Mucosa of rectum (tissue), 2 donors: ENCODE measurements at regions not wholly inside any gene's neighbourhood (a gene's known extent, or its start where the extent isn't known, plus 50 kb on each side); places are given as distances from the start of the nearest gene placed in this dataset.

ENCODE experiments used
- H3K27ac ChIP-seq, 2 donors: one replicate each; pipeline ENCODE4 v1.7.0; 2013; ENCODE audit warnings: inconsistent platforms in 2 of 2, low read depth in 2 of 2, low read length in 2 of 2
- H3K27me3 ChIP-seq, 2 donors: one replicate each; pipeline ENCODE4 v1.7.0; 2013; ENCODE audit warnings: low read length in 2 of 2; ENCODE audit not compliant: control insufficient read depth in 2 of 2, insufficient read depth in 2 of 2
- H3K36me3 ChIP-seq, 2 donors: one replicate each; pipeline ENCODE4 v1.7.0; 2013; ENCODE audit warnings: low read length in 2 of 2; ENCODE audit not compliant: control insufficient read depth in 2 of 2, insufficient read depth in 2 of 2
- H3K4me1 ChIP-seq, 2 donors: one replicate each; pipeline ENCODE4 v1.7.0; 2013; ENCODE audit warnings: low read length in 2 of 2, mild to moderate bottlenecking in 1 of 2; ENCODE audit not compliant: control insufficient read depth in 2 of 2, insufficient read depth in 2 of 2
- H3K4me3 ChIP-seq, 2 donors: one replicate each; pipeline ENCODE4 v1.7.0; 2013; ENCODE audit warnings: low read length in 2 of 2
- H3K9ac ChIP-seq, 2 donors: one replicate each; pipeline ENCODE4 v1.7.0; 2013; ENCODE audit warnings: low read length in 2 of 2, low read depth in 1 of 2, mild to moderate bottlenecking in 1 of 2
- H3K9me3 ChIP-seq, 2 donors: one replicate each; pipeline ENCODE4 v1.7.0; 2013; ENCODE audit warnings: low read length in 2 of 2; ENCODE audit not compliant: control insufficient read depth in 2 of 2
- donor health status: healthy.
- donor health status: Normal muscosa, but diverticular disease.

DNA sequence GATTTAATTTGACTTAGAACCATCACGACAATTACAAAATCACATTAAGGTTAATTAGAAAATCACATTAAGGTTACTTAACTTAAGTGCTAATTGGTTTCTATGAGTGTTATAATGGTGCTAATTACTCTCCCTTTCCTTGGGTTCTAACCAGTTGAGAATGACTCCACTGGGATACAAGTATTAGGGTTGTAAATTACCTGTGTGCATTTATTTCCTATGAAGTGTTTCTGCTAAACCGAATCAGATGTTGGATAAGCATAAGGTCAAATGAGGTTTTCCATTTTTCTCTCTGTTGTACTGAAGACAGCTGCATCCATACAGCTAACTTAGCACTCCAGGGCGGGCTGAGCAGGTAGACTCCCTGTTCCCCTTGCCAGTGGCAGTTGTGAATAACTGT lies 610.3 kb upstream of the TMPRSS15 start:
- Histone ChIP-seq H3K9ac (no peak overlapping the region), H3K27me3 (no peaks in the 10 kb centered on the region)

DNA sequence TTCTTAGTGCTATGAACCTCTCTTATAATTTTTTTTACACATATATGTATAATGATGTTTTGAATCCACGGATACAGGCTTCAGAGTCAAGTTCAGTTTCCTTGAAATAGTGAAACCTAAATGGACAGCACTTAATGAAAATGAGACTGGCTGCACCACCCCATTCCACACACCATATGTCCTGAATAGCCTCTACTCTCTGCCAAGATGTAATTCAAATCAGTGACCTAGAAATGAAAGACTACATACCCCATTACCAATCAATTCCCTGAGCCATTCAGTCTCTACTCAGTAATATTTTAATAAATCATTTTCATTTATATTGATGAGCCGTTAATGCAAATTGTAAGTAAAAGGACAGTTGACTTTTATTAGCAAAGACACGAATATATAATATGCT lies 614.9 kb upstream of the TMPRSS15 start:
- Histone ChIP-seq H3K27ac (no peak overlapping the region), H3K9ac (no peak overlapping the region), H3K4me1 (no peaks in the 10 kb centered on the region), H3K9me3 (no peaks in the 10 kb centered on the region), H3K27me3 (no peaks in the 10 kb centered on the region), H3K36me3 (no peaks in the 10 kb centered on the region), H3K4me3 (no peak overlapping the region)

More for the DNA sequence above, 610.3 kb upstream of the TMPRSS15 start:
- Histone ChIP-seq H3K9me3 (no peaks in the 10 kb centered on the region), H3K4me3 (no peak overlapping the region), H3K4me1 (no peaks in the 10 kb centered on the region), H3K36me3 (no peaks in the 10 kb centered on the region), H3K27ac (no peak overlapping the region)

DNA sequence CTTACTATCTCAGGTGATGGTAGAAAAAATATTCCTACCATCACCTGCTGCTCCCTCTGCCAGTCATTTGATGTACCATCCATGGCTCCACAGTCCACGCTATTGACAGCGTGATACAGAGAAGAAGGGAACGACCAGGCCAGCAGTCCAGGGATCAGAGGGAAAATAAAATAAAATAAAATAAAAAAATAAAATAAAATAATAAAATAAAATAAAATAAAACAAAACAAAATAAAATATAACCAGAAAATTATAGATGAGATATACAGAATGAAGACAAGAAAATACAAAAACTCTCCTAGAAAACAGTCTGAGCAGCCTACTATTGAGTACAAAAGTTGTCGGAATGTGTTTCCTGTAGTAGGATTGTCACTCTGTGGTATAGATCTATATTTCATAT lies 619.4 kb upstream of the TMPRSS15 start:
- H3K4me1 ChIP-seq: no peaks in the 10 kb centered on the region
- no peaks in the 10 kb centered on the region for H3K27me3 ChIP-seq
- no peak overlapping the region for H3K27ac ChIP-seq
- no peak overlapping the region for H3K9ac ChIP-seq
- H3K4me3 ChIP-seq: no peak overlapping the region
- no peaks in the 10 kb centered on the region for H3K36me3 ChIP-seq
- no peaks in the 10 kb centered on the region for H3K9me3 ChIP-seq

DNA sequence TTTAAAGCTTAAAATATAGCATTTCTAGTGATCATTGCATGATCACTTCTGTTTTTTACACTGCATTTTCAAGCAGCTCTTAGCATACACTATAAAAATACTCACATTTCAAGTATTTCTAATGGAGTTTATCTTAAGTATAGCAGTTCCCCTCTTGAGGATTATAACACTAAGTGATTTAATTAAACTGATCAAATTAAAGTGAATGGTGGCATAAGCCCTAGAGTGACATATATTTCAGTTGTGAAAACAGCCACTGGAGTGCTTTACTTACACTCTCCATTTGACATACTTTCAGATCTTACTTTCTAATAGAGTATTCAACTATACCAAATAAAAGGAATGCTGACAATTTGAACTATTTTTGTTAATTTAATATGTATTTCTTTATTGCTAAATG lies 623.3 kb upstream of the TMPRSS15 start:
- H3K36me3 ChIP-seq: no peaks in the 10 kb centered on the region
- no peaks in the 10 kb centered on the region for H3K9me3 ChIP-seq
- no peak overlapping the region for H3K27ac ChIP-seq
- no peaks in the 10 kb centered on the region for H3K27me3 ChIP-seq
- H3K4me3 ChIP-seq: no peak overlapping the region
- H3K9ac ChIP-seq: no peak overlapping the region
- H3K4me1 ChIP-seq: no peaks in the 10 kb centered on the region

DNA sequence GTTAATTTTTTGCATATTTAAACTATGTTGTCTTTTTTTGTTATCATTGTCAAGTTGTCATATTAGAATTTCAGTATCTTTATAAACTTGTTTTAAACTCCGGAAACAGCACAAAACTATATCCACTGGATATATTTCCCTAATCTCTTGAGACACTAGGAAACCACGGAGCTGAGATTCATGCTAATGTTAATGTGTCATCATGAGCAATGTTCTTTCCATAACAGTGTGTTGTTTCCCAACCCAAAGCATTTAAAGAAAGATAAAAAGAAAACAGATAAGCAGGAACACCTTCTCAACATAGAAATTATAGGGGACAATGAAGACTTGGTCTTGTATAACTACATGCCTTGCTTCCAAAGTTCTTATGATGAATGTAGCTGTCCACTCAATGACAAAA lies 626.2 kb upstream of the TMPRSS15 start:
- Histone ChIP-seq H3K4me3 (no peak overlapping the region), H3K27me3 (no peaks in the 10 kb centered on the region), H3K4me1 (no peaks in the 10 kb centered on the region), H3K9ac (no peak overlapping the region), H3K9me3 (no peaks in the 10 kb centered on the region), H3K36me3 (no peaks in the 10 kb centered on the region), H3K27ac (no peak overlapping the region)

DNA sequence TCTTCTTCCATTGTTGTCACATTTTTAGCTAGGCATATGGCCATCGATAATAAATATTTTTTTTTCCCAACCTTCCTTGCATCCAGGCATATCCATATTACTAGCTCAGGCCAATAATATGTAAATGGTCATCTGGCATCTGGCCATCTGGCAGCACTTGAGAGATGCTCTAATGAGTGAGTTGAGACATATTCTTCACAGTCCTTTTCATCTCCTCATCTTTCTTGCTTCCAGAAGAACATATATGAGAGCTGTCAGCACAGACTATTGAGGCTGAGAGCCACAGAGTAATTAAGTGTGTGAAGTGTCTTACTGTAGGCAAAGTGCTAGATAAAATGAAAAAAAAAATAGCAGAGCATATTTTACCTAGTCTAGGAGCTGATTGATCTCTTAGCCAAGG lies 628.4 kb upstream of the TMPRSS15 start:
- Histone ChIP-seq H3K9ac (no peak overlapping the region), H3K4me3 (no peak overlapping the region), H3K4me1 (no peaks in the 10 kb centered on the region), H3K9me3 (no peaks in the 10 kb centered on the region), H3K27ac (no peak overlapping the region), H3K27me3 (no peaks in the 10 kb centered on the region), H3K36me3 (no peaks in the 10 kb centered on the region)

DNA sequence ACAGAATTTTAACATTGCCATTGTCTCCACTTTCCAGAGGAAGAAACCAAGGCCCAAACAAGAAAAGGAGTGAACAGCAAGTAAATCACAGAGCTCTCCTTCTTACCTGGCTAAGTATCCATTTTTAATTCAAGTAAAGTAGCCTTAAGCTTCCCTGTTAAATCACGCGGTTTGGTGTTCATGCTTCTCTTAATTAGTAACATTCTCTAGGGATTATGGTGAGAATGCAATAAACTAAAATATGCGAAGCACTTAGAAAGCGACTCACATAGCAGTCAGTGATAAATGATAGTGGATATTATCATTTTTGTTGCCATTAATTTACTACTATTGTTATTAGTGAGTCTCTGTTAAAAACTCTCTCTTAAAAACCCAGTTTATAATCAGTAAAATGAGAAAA lies 630.5 kb upstream of the TMPRSS15 start:
- Histone ChIP-seq H3K9ac (no peak overlapping the region), H3K27me3 (no peaks in the 10 kb centered on the region), H3K4me1 (no peaks in the 10 kb centered on the region), H3K4me3 (no peak overlapping the region), H3K36me3 (no peaks in the 10 kb centered on the region), H3K9me3 (no peaks in the 10 kb centered on the region), H3K27ac (no peak overlapping the region)

DNA sequence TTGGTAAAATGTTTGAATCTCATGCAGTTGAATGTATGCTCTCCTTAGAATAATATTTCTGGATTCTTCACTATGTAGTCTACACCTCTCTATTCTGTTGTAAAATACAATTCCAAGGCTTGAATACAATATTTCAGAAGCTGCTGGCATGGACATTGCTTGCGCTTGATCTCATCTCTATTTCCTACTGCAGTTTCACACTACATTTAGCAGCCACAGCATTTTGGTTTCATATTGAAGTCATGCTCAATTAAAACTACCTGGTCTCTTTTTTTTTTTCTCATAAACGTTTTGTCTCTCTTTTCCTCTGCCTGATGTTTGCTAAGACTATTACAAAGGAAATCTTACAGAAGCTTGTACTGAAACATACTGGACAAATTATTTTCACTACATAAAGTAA lies 631.0 kb upstream of the TMPRSS15 start:
- H3K4me3 ChIP-seq: no peak overlapping the region
- H3K4me1 ChIP-seq: no peaks in the 10 kb centered on the region
- H3K27me3 ChIP-seq: no peaks in the 10 kb centered on the region
- no peak overlapping the region for H3K27ac ChIP-seq
- no peaks in the 10 kb centered on the region for H3K36me3 ChIP-seq
- H3K9me3 ChIP-seq: no peaks in the 10 kb centered on the region
- no peak overlapping the region for H3K9ac ChIP-seq

DNA sequence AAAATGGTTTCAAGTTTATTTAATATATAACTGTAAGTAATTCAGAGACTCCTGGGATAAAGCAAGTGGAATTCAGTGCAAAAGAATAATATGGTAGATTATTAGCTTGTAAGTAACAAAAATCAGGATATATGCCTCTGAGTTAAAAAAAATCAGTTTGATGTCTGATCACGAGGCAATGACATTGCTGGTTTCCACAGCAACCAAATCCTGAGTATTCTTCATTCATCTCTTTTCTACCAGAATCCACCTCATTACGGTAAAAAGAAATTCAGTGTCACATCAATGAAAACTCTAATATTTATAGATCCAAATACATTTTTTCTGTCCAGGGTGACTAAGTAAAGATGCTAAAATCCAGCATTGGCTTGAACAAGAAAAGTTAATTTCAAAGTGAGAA lies 642.3 kb upstream of the TMPRSS15 start:
- Histone ChIP-seq H3K36me3 (no peaks in the 10 kb centered on the region), H3K4me1 (no peaks in the 10 kb centered on the region), H3K27me3 (no peaks in the 10 kb centered on the region), H3K27ac (no peak overlapping the region), H3K9me3 (peaks cover 0 to 3% of the 10 kb centered on the region in 2 donors), H3K9ac (no peak overlapping the region), H3K4me3 (no peak overlapping the region)

DNA sequence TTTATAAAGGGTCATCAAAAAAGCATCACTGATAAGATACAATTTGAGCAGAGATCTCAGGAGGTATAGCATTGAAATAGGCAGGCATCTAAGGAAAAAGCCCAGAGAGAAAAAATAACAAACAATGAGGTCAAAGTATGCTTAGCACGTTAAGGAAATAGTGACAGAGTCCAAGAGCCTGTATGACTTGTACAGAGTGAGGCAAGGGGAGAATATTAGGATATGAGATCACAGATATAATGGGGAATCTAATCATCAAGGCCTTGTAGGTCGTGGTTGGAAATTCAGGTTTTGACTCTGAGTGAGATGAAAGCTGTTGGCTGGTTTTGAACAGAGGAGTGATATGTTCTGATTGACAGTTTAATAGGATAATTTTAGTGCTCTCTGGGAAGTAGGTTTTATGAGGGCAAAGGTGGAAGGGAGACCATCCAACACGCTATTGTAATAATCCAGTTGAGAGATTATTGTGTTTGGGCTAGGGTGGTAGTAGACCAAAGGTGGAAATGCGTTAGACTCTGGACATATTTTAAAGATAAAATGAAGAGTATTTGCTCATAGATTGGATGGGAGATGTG lies 644.6 kb upstream of the TMPRSS15 start:
- Histone ChIP-seq H3K36me3 (no peaks in the 10 kb centered on the region), H3K9ac (no peak overlapping the region), H3K4me3 (no peak overlapping the region), H3K27ac (no peak overlapping the region), H3K27me3 (no peaks in the 10 kb centered on the region), H3K4me1 (no peaks in the 10 kb centered on the region), H3K9me3 (peaks cover 0 to 5% of the 10 kb centered on the region in 2 donors)

DNA sequence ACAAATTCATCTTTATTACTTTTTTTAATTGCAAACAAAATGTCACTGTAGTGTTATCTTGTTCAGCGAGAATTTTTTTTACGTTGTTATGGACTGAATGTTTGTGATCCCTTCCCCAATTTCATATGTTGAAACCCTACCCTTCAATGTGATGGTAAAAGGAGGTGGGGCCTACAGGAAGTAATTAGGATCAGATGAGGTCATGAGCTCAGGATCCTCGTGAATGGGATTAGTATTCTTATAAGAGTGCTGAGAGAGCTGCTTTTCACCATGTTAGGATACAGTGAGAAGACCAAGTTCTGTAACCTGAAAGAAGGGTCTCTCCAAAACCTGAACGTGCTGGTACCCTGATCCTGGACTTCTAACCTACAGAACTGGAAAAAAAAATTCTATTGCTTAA lies 646.0 kb upstream of the TMPRSS15 start:
- Histone ChIP-seq H3K4me1 (no peaks in the 10 kb centered on the region), H3K9me3 (peaks cover 0 to 6% of the 10 kb centered on the region in 2 donors), H3K9ac (no peak overlapping the region), H3K36me3 (no peaks in the 10 kb centered on the region), H3K27me3 (no peaks in the 10 kb centered on the region), H3K27ac (no peak overlapping the region), H3K4me3 (no peak overlapping the region)
